ENCODE measurements at regions not wholly inside any gene's neighbourhood (a gene's known extent, or its start where the extent isn't known, plus 50 kb on each side); places are given as distances from the start of the nearest gene placed in this dataset.

GRCh38 chr1:228894442-228894989 lies 159.2 kb downstream of the RHOU start:
- ATAC-seq (no peak), DNase-seq (no peak)
- intact Hi-C loops (cut with DNase I), result no loop called here
- Histone ChIP-seq H3K4me3 (no peak overlapping the region), H3K4me1 (no peaks in the 10 kb centered on the region), H3K27ac (no peak overlapping the region), H3K27me3 (no peaks in the 10 kb centered on the region), H3K36me3 (no peaks in the 10 kb centered on the region), H3K9me3 (no peaks in the 10 kb centered on the region)
- no peak for TF ChIP-seq CTCF (IDR thresholded peaks at IDR 0.05)

- Histone ChIP-seq H3K27ac (no peak overlapping the region), H3K27me3 (no peaks in the 10 kb centered on the region), H3K9me3 (no peaks in the 10 kb centered on the region), H3K36me3 (no peaks in the 10 kb centered on the region), H3K4me3 (no peak overlapping the region), H3K4me1 (peaks cover 6% of the 10 kb centered on the region)
- no peak for TF ChIP-seq CTCF (IDR thresholded peaks at IDR 0.05)
- intact Hi-C loops (cut with DNase I), result no loop called here
- ATAC-seq (no peak), DNase-seq (no peak)
These were observed 162.6 kb downstream of the RHOU start for GRCh38 chr1:228897901-228898300.

GRCh38 chr1:228898582-228898992 lies 163.3 kb downstream of the RHOU start:
- peak; percentile 69 for ATAC-seq
- peaks cover 11% of the 10 kb centered on the region for H3K4me1 ChIP-seq
- no peak overlapping the region for H3K4me3 ChIP-seq

DNA sequence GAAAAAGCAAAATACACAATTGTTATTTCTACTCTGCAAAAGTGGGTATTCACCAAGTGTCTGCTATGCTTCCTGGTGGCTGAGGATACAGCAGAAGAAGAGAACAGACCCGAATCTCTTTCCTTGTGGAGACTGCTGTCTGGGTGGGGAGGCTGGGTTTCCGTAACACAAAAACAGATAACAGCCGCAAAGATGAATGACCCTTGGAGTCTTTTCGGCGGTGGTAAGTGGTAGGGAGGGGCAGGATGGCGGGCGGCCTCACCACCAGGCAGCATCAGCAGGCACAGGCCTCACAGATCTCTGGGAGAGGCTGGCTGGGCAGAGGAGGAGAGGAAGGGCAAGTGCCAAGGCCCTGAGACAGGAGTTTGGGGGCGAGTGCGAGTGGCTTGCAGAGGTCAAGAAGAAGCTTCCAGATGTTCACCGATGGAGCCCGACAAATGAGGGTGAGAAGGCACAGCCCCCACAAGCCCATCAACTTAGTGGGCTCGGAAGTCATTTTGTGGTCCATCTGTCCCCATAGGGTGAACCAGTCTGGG lies 164.2 kb downstream of the RHOU start:
- TF ChIP-seq CTCF (IDR thresholded peaks at IDR 0.05), result no peak
- Histone ChIP-seq H3K36me3 (no peaks in the 10 kb centered on the region), H3K4me3 (no peak overlapping the region), H3K27ac (no peak overlapping the region), H3K9me3 (no peaks in the 10 kb centered on the region), H3K4me1 (peaks cover 18% of the 10 kb centered on the region), H3K27me3 (no peaks in the 10 kb centered on the region)
- intact Hi-C loops (cut with DNase I), result no loop called here
- no peak for ATAC-seq
- DNase-seq, result no peak

More at GRCh38 chr1:228898582-228898992, 163.3 kb downstream of the RHOU start:
- Histone ChIP-seq H3K9me3 (no peaks in the 10 kb centered on the region), H3K27me3 (no peaks in the 10 kb centered on the region), H3K27ac (no peak overlapping the region), H3K36me3 (no peaks in the 10 kb centered on the region)
- no peak for DNase-seq
- no peak for TF ChIP-seq CTCF (IDR thresholded peaks at IDR 0.05)
- intact Hi-C loops (cut with DNase I), result no loop called here

GRCh38 chr1:228900099-228900885 lies 165.0 kb downstream of the RHOU start:
- H3K9me3 ChIP-seq, result no peaks in the 10 kb centered on the region
- H3K36me3 ChIP-seq, result no peaks in the 10 kb centered on the region
- intact Hi-C loops (cut with DNase I), result no loop called here
- no peak overlapping the region for H3K27ac ChIP-seq
- no peak for DNase-seq
- H3K4me3 ChIP-seq, result no peak overlapping the region
- peaks cover 18% of the 10 kb centered on the region for H3K4me1 ChIP-seq
- ATAC-seq, result no peak
- H3K27me3 ChIP-seq, result no peaks in the 10 kb centered on the region
- no peak for TF ChIP-seq CTCF (IDR thresholded peaks at IDR 0.05)

Measured in upper lobe of right lung (tissue), 1 donor.